Caco-2 (cell line): ENCODE measurements at regions not wholly inside any gene's neighbourhood (a gene's known extent, or its start where the extent isn't known, plus 50 kb on each side); places are given as distances from the start of the nearest gene placed in this dataset.

ENCODE experiments used
- BruUV-seq: library from RNA; stranded (reverse); fragments of 400-500 nt; replicated peaks from 2 replicates; lab custom pipeline; 2021; lab: Mats Ljungman, UMichigan
- CTCF ChIA-PET: fragments of 300-600 bp; sonication (Branson Sonifier 250); formaldehyde crosslinking; loops from one replicate; lab custom pipeline; 2022; ENCODE audit warnings: antibody characterized with exemption; lab: Charles Lee
- POLR2A ChIA-PET: fragments of 300-600 bp; sonication (Branson Sonifier 250); formaldehyde crosslinking; loops from one replicate; lab custom pipeline; 2022; ENCODE audit warnings: antibody characterized with exemption; lab: Charles Lee
- DNase-seq, 2 experiments: peaks; one replicate each; pipeline versions ENCODE4 v3.0.0 to v3.0.0-alpha.2; 2020 to 2022
- H3K27me3 ChIP-seq: replicated peaks from 2 replicates; pipeline ENCODE4 v1.6.0; 2011; ENCODE audit warnings: low read length; ENCODE audit not compliant: control insufficient read depth, insufficient read depth
- H3K36me3 ChIP-seq: 2 replicates; pipeline ENCODE4 v1.5.1; 2011; ENCODE audit warnings: low read length; ENCODE audit not compliant: control insufficient read depth, insufficient read depth
- H3K4me1 ChIP-seq: fragments of 250-450 bp; sonication (Bioruptor Pico); 2 replicates; pipeline ENCODE4 v1.5.1; 2020; ENCODE audit warnings: mild to moderate bottlenecking
- H3K4me3 ChIP-seq: 2 replicates; pipeline ENCODE4 v1.5.1; 2011; ENCODE audit warnings: low read depth, mild to moderate bottlenecking, control low read depth, low read length
- H3K9me3 ChIP-seq: fragments of 250-450 bp; sonication (Bioruptor Pico); 2 replicates; pipeline ENCODE4 v1.5.1; 2020; ENCODE audit warnings: mild to moderate bottlenecking, moderate library complexity
- H3K27ac Mint-ChIP-seq: one replicate; pipeline ENCODE4 v1.8.0; 2022; ENCODE audit warnings: mixed read lengths; ENCODE audit not compliant: unreplicated experiment
- H3K27me3 Mint-ChIP-seq: one replicate; pipeline ENCODE4 v1.8.0; 2022; ENCODE audit warnings: mixed read lengths; ENCODE audit not compliant: insufficient read depth, unreplicated experiment
- H3K36me3 Mint-ChIP-seq: one replicate; pipeline ENCODE4 v1.8.0; 2022; ENCODE audit warnings: mild to moderate bottlenecking, mixed read lengths; ENCODE audit not compliant: insufficient read depth, unreplicated experiment
- H3K4me1 Mint-ChIP-seq: one replicate; pipeline ENCODE4 v1.8.0; 2022; ENCODE audit warnings: low read depth, mixed read lengths; ENCODE audit not compliant: unreplicated experiment
- H3K4me3 Mint-ChIP-seq: one replicate; pipeline ENCODE4 v1.8.0; 2022; ENCODE audit warnings: mild to moderate bottlenecking, moderate library complexity, mixed read lengths; ENCODE audit not compliant: unreplicated experiment
- H3K9me3 Mint-ChIP-seq: one replicate; pipeline ENCODE4 v1.8.0; 2022; ENCODE audit warnings: mixed read lengths; ENCODE audit not compliant: unreplicated experiment
- intact Hi-C: fragments of 100-400 bp; cut with micrococcal nuclease; formaldehyde crosslinking; loops from one replicate; pipeline ENCODE4 v1.10.0; 2022; ENCODE audit not compliant: unreplicated experiment
- TF ChIP-seq, protein P1 (sequence below), 2 experiments: fragments of 200-600 bp in 1 of 2; IDR thresholded peaks; 1 replicate in 1 of 2; 2 replicates in 1 of 2; pipeline versions ENCODE4 v1.5.1 to v1.8.0; 2011 to 2022; ENCODE audit warnings: antibody characterized with exemption in 1 of 2, control low read depth in 1 of 2, inconsistent platforms in 1 of 2, low read depth in 1 of 2, low read length in 1 of 2, mild to moderate bottlenecking in 1 of 2, moderate library complexity in 1 of 2; ENCODE audit not compliant: insufficient read depth in 1 of 2, severe bottlenecking in 1 of 2, unreplicated experiment in 1 of 2

DNA sequence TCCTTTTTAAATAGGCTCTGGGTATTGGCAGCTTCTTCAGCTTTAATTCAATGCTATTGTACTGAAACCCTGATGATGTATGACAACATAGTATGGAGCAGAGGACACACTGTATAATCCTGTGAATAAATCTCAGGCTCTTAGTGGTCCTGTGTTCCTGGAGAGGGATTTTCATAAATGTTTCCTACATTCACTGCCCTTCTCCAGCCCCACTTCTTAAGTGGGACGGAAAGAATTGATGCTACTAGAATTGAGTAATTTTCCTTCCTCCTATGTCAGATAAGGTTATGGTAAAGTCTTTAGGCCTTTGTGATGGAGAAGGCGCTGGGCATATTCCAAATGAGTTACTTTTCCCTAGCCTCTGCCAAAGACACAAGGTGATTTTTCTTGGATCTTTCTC lies 779.4 kb downstream of the TNS3 start:
- TF ChIP-seq, protein P1, sequence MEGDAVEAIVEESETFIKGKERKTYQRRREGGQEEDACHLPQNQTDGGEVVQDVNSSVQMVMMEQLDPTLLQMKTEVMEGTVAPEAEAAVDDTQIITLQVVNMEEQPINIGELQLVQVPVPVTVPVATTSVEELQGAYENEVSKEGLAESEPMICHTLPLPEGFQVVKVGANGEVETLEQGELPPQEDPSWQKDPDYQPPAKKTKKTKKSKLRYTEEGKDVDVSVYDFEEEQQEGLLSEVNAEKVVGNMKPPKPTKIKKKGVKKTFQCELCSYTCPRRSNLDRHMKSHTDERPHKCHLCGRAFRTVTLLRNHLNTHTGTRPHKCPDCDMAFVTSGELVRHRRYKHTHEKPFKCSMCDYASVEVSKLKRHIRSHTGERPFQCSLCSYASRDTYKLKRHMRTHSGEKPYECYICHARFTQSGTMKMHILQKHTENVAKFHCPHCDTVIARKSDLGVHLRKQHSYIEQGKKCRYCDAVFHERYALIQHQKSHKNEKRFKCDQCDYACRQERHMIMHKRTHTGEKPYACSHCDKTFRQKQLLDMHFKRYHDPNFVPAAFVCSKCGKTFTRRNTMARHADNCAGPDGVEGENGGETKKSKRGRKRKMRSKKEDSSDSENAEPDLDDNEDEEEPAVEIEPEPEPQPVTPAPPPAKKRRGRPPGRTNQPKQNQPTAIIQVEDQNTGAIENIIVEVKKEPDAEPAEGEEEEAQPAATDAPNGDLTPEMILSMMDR (IDR thresholded peaks at IDR 0.05; ENCODE audit: insufficient read depth in 1 of 2, low read depth in 1 of 2, low read length in 1 of 2, severe bottlenecking in 1 of 2, unreplicated experiment in 1 of 2) = no peak
- H3K27ac Mint-ChIP-seq = no peak overlapping the region
- intact Hi-C loops = no loop called here

GRCh38 chr7:46791188-46791587 lies 790.7 kb downstream of the TNS3 start:
- H3K9me3 Mint-ChIP-seq = no peaks in the 10 kb centered on the region
- ChIA-PET POLR2A (no interaction called here), CTCF (no interaction called here)
- no TSS peak for BruUV-seq
- no peak overlapping the region for H3K4me3 Mint-ChIP-seq
- no peaks in the 10 kb centered on the region for H3K4me1 Mint-ChIP-seq
- no peaks in the 10 kb centered on the region for H3K36me3 Mint-ChIP-seq
- TF ChIP-seq, protein P1 (IDR thresholded peaks at IDR 0.05; ENCODE audit: insufficient read depth in 1 of 2, low read depth in 1 of 2, low read length in 1 of 2, severe bottlenecking in 1 of 2, unreplicated experiment in 1 of 2) = no peak
- no peak overlapping the region for H3K27ac Mint-ChIP-seq
- H3K9me3 ChIP-seq = no peaks in the 10 kb centered on the region
- no peaks in the 10 kb centered on the region for H3K27me3 Mint-ChIP-seq
- no peak for DNase-seq
- intact Hi-C loops = no loop called here
- H3K36me3 ChIP-seq = no peaks in the 10 kb centered on the region
- H3K4me3 ChIP-seq = no peak overlapping the region
- H3K4me1 ChIP-seq = no peaks in the 10 kb centered on the region
- H3K27me3 ChIP-seq = no peaks in the 10 kb centered on the region

More for the DNA sequence above, 779.4 kb downstream of the TNS3 start:
- Mint-ChIP-seq H3K27me3 (peaks cover 4% of the 10 kb centered on the region), H3K36me3 (no peaks in the 10 kb centered on the region), H3K9me3 (no peaks in the 10 kb centered on the region), H3K4me3 (no peak overlapping the region), H3K4me1 (no peaks in the 10 kb centered on the region)
- no peak for DNase-seq
- Histone ChIP-seq H3K4me1 (no peaks in the 10 kb centered on the region), H3K27me3 (no peaks in the 10 kb centered on the region), H3K36me3 (no peaks in the 10 kb centered on the region), H3K4me3 (no peak overlapping the region), H3K9me3 (no peaks in the 10 kb centered on the region)
- ChIA-PET CTCF (interaction anchor here (0.6 kb wide), 1 partner anchor 12 kb away, joined by 4 read pairs; no protein-coding TSS in a partner anchor), POLR2A (no interaction called here)
- BruUV-seq = no TSS peak

- no TSS peak for BruUV-seq
- no peak for DNase-seq
- Mint-ChIP-seq H3K4me1 (no peaks in the 10 kb centered on the region), H3K27ac (no peak overlapping the region), H3K27me3 (no peaks in the 10 kb centered on the region), H3K4me3 (no peak overlapping the region), H3K36me3 (no peaks in the 10 kb centered on the region), H3K9me3 (no peaks in the 10 kb centered on the region)
- Histone ChIP-seq H3K4me3 (no peak overlapping the region), H3K4me1 (no peaks in the 10 kb centered on the region), H3K36me3 (no peaks in the 10 kb centered on the region), H3K9me3 (no peaks in the 10 kb centered on the region), H3K27me3 (no peaks in the 10 kb centered on the region)
- CTCF ChIA-PET = interaction anchor here (0.6 kb wide), 1 partner anchor 1291 kb away, joined by 4 read pairs; no protein-coding TSS in a partner anchor
- POLR2A ChIA-PET = no interaction called here
- intact Hi-C loops = no loop called here
- TF ChIP-seq, protein P1 (IDR thresholded peaks at IDR 0.05; ENCODE audit: insufficient read depth in 1 of 2, low read depth in 1 of 2, low read length in 1 of 2, severe bottlenecking in 1 of 2, unreplicated experiment in 1 of 2) = no peak
Measured at GRCh38 chr7:46786995-46787394, 794.9 kb downstream of the TNS3 start.
